Activated naive CD4-positive, alpha-beta T cell treated with anti-CD3 and anti-CD28 coated beads, Interleukin-2, amount 50 U/mL, for 24 hours (primary cell): ENCODE measurements at regions not wholly inside any gene's neighbourhood (a gene's known extent, or its start where the extent isn't known, plus 50 kb on each side); places are given as distances from the start of the nearest gene placed in this dataset.
"Not testable (repeated sequence)": the region's sequence is repeated elsewhere in the genome, so short reads cannot be mapped to it uniquely, and the experiment has no call there.

Experiments
- H3K27ac Mint-ChIP-seq: one replicate; pipeline ENCODE4 v1.8.0; 2021; ENCODE audit warnings: mild to moderate bottlenecking, mixed read lengths
- H3K27me3 Mint-ChIP-seq: one replicate; pipeline ENCODE4 v1.8.0; 2021; ENCODE audit warnings: mixed read lengths
- H3K36me3 Mint-ChIP-seq: one replicate; pipeline ENCODE4 v1.8.0; 2021; ENCODE audit warnings: mixed read lengths
- H3K4me1 Mint-ChIP-seq: one replicate; pipeline ENCODE4 v1.8.0; 2021; ENCODE audit warnings: mixed read lengths
- H3K4me3 Mint-ChIP-seq: one replicate; pipeline ENCODE4 v1.8.0; 2021; ENCODE audit warnings: mild to moderate bottlenecking, mixed read lengths
- H3K9me3 Mint-ChIP-seq: one replicate; pipeline ENCODE4 v1.8.0; 2021; ENCODE audit warnings: mixed read lengths

- H3K4me3 Mint-ChIP-seq = no peak overlapping the region
- no peaks in the 10 kb centered on the region for H3K9me3 Mint-ChIP-seq
- peaks cover 4% of the 10 kb centered on the region for H3K27me3 Mint-ChIP-seq
- H3K36me3 Mint-ChIP-seq = no peaks in the 10 kb centered on the region
- H3K27ac Mint-ChIP-seq = no peak overlapping the region
- H3K4me1 Mint-ChIP-seq = peaks cover 8% of the 10 kb centered on the region
Observed at GRCh38 chr6:887583-888235, 194.8 kb upstream of the EXOC2 start.

- not testable (repeated sequence) for H3K27ac Mint-ChIP-seq, H3K4me3 Mint-ChIP-seq, H3K9me3 Mint-ChIP-seq, H3K36me3 Mint-ChIP-seq, H3K4me1 Mint-ChIP-seq, H3K27me3 Mint-ChIP-seq
Observed at GRCh38 chr6:886116-886515, 193.2 kb upstream of the EXOC2 start.

- Mint-ChIP-seq H3K4me3 (no peak overlapping the region), H3K9me3 (no peaks in the 10 kb centered on the region), H3K36me3 (no peaks in the 10 kb centered on the region), H3K27me3 (peaks cover 6% of the 10 kb centered on the region), H3K27ac (no peak overlapping the region), H3K4me1 (peaks cover 8% of the 10 kb centered on the region)
Observed at GRCh38 chr6:885051-885590, 192.2 kb upstream of the EXOC2 start.

GRCh38 chr6:884570-884969 is 191.6 kb upstream of the EXOC2 start:
- H3K36me3 Mint-ChIP-seq = no peaks in the 10 kb centered on the region
- no peaks in the 10 kb centered on the region for H3K9me3 Mint-ChIP-seq
- peaks cover 8% of the 10 kb centered on the region for H3K4me1 Mint-ChIP-seq
- H3K27me3 Mint-ChIP-seq = peaks cover 6% of the 10 kb centered on the region
- H3K4me3 Mint-ChIP-seq = no peak overlapping the region
- H3K27ac Mint-ChIP-seq = no peak overlapping the region

GRCh38 chr6:882084-882598 is 189.2 kb upstream of the EXOC2 start:
- Mint-ChIP-seq H3K4me3 (no peak overlapping the region), H3K27me3 (peaks cover 10% of the 10 kb centered on the region), H3K9me3 (no peaks in the 10 kb centered on the region), H3K36me3 (no peaks in the 10 kb centered on the region), H3K27ac (no peak overlapping the region), H3K4me1 (peaks cover 8% of the 10 kb centered on the region)

GRCh38 chr6:878179-878578 is 185.2 kb upstream of the EXOC2 start:
- Mint-ChIP-seq H3K27me3 (peaks cover 18% of the 10 kb centered on the region), H3K36me3 (no peaks in the 10 kb centered on the region)

GRCh38 chr6:875012-875411 is 182.1 kb upstream of the EXOC2 start:
- no peaks in the 10 kb centered on the region for H3K36me3 Mint-ChIP-seq
- no peaks in the 10 kb centered on the region for H3K9me3 Mint-ChIP-seq
- no peaks in the 10 kb centered on the region for H3K4me1 Mint-ChIP-seq
- H3K4me3 Mint-ChIP-seq = no peak overlapping the region
- peaks cover 22% of the 10 kb centered on the region for H3K27me3 Mint-ChIP-seq
- no peak overlapping the region for H3K27ac Mint-ChIP-seq

More at GRCh38 chr6:878179-878578, 185.2 kb upstream of the EXOC2 start:
- no peak overlapping the region for H3K4me3 Mint-ChIP-seq
- H3K9me3 Mint-ChIP-seq = no peaks in the 10 kb centered on the region
- H3K4me1 Mint-ChIP-seq = no peaks in the 10 kb centered on the region
- H3K27ac Mint-ChIP-seq = no peak overlapping the region

- H3K27ac Mint-ChIP-seq = no peak overlapping the region
- no peak overlapping the region for H3K4me3 Mint-ChIP-seq
- H3K27me3 Mint-ChIP-seq = peaks cover 23% of the 10 kb centered on the region
- H3K9me3 Mint-ChIP-seq = no peaks in the 10 kb centered on the region
- no peaks in the 10 kb centered on the region for H3K4me1 Mint-ChIP-seq
- no peaks in the 10 kb centered on the region for H3K36me3 Mint-ChIP-seq
Observed at GRCh38 chr6:872570-873125, 179.7 kb upstream of the EXOC2 start.

- Mint-ChIP-seq H3K27me3 (peaks cover 19% of the 10 kb centered on the region), H3K9me3 (no peaks in the 10 kb centered on the region), H3K4me1 (no peaks in the 10 kb centered on the region), H3K27ac (no peak overlapping the region), H3K36me3 (no peaks in the 10 kb centered on the region), H3K4me3 (no peak overlapping the region)
Observed at GRCh38 chr6:871503-871902, 178.6 kb upstream of the EXOC2 start.

- H3K9me3 Mint-ChIP-seq = no peaks in the 10 kb centered on the region
- no peak overlapping the region for H3K4me3 Mint-ChIP-seq
- H3K27me3 Mint-ChIP-seq = peaks cover 21% of the 10 kb centered on the region
- H3K4me1 Mint-ChIP-seq = no peaks in the 10 kb centered on the region
- H3K27ac Mint-ChIP-seq = no peak overlapping the region
- H3K36me3 Mint-ChIP-seq = no peaks in the 10 kb centered on the region
Observed at GRCh38 chr6:870096-870495, 177.2 kb upstream of the EXOC2 start.

GRCh38 chr6:868201-868600 is 175.3 kb upstream of the EXOC2 start:
- Mint-ChIP-seq H3K4me3 (no peak overlapping the region), H3K27me3 (peaks cover 20% of the 10 kb centered on the region), H3K27ac (no peak overlapping the region), H3K9me3 (no peaks in the 10 kb centered on the region), H3K4me1 (no peaks in the 10 kb centered on the region), H3K36me3 (no peaks in the 10 kb centered on the region)

- no peak overlapping the region for H3K4me3 Mint-ChIP-seq
- no peaks in the 10 kb centered on the region for H3K9me3 Mint-ChIP-seq
- H3K27me3 Mint-ChIP-seq = peaks cover 17% of the 10 kb centered on the region
- H3K27ac Mint-ChIP-seq = no peak overlapping the region
- no peaks in the 10 kb centered on the region for H3K36me3 Mint-ChIP-seq
- H3K4me1 Mint-ChIP-seq = no peaks in the 10 kb centered on the region
Observed at GRCh38 chr6:867378-867777, 174.4 kb upstream of the EXOC2 start.

GRCh38 chr6:866316-866715 is 173.4 kb upstream of the EXOC2 start:
- peaks cover 21% of the 10 kb centered on the region for H3K27me3 Mint-ChIP-seq
- H3K4me3 Mint-ChIP-seq = no peak overlapping the region
- no peaks in the 10 kb centered on the region for H3K4me1 Mint-ChIP-seq
- no peaks in the 10 kb centered on the region for H3K9me3 Mint-ChIP-seq
- no peaks in the 10 kb centered on the region for H3K36me3 Mint-ChIP-seq
- H3K27ac Mint-ChIP-seq = no peak overlapping the region

GRCh38 chr6:865846-866245 is 172.9 kb upstream of the EXOC2 start:
- Mint-ChIP-seq H3K9me3 (no peaks in the 10 kb centered on the region), H3K36me3 (no peaks in the 10 kb centered on the region), H3K27me3 (peaks cover 20% of the 10 kb centered on the region), H3K4me3 (no peak overlapping the region), H3K27ac (no peak overlapping the region), H3K4me1 (no peaks in the 10 kb centered on the region)

- no peaks in the 10 kb centered on the region for H3K4me1 Mint-ChIP-seq
- H3K4me3 Mint-ChIP-seq = no peak overlapping the region
- peaks cover 19% of the 10 kb centered on the region for H3K27me3 Mint-ChIP-seq
- no peak overlapping the region for H3K27ac Mint-ChIP-seq
- no peaks in the 10 kb centered on the region for H3K36me3 Mint-ChIP-seq
- H3K9me3 Mint-ChIP-seq = no peaks in the 10 kb centered on the region
Observed at GRCh38 chr6:863831-864230, 170.9 kb upstream of the EXOC2 start.

GRCh38 chr6:863127-863526 is 170.2 kb upstream of the EXOC2 start:
- H3K4me3 Mint-ChIP-seq, H3K4me1 Mint-ChIP-seq, H3K36me3 Mint-ChIP-seq, H3K9me3 Mint-ChIP-seq, H3K27ac Mint-ChIP-seq: not testable (repeated sequence)
- H3K27me3 Mint-ChIP-seq = peaks cover 19% of the 10 kb centered on the region
